ENCODE measurements at regions not wholly inside any gene's neighbourhood (a gene's known extent, or its start where the extent isn't known, plus 50 kb on each side); places are given as distances from the start of the nearest gene placed in this dataset.

DNA sequence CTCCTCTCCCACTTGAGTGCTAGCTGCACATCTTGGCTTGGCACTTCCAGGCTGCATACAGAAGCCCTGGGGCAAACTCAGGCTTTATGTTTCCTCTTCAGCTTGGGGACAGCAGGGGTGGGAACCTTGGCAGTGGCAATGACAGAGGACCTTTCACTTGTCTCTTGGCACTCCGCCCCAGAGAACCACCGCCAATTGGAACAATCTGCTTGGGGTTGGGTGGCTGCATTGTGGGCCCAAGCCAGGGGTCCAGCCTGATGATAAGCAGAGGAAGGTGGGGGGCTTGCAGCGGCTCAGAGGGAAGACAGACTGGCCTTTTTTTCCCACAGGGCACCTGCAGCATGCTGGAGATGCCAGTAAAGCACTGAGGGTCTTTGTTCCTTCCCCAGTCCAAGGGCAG, 179.0 kb upstream of the NMUR2 start:
- TF ChIP-seq, protein P1, sequence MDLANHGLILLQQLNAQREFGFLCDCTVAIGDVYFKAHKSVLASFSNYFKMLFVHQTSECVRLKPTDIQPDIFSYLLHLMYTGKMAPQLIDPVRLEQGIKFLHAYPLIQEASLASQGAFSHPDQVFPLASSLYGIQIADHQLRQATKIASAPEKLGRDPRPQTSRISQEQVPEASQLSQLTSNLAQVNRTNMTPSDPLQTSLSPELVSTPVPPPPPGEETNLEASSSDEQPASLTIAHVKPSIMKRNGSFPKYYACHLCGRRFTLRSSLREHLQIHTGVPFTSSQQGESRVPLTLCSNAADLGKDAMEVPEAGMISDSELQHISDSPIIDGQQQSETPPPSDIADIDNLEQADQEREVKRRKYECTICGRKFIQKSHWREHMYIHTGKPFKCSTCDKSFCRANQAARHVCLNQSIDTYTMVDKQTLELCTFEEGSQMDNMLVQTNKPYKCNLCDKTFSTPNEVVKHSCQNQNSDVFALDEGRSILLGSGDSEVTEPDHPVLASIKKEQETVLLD (CRISPR knock-in tag; IDR thresholded peaks at IDR 0.05; ENCODE audit: low read depth), result no peak
- no peak for TF ChIP-seq ZFAT (CRISPR knock-in tag; conservative IDR thresholded peaks at IDR 0.05)
- TF ChIP-seq ETV6 (CRISPR knock-in tag; conservative IDR thresholded peaks at IDR 0.05), result no peak
- no peak for TF ChIP-seq KAT2B (IDR thresholded peaks at IDR 0.05; ENCODE audit: borderline replicate concordance, low read depth, low read length)
- TF ChIP-seq, protein P2, sequence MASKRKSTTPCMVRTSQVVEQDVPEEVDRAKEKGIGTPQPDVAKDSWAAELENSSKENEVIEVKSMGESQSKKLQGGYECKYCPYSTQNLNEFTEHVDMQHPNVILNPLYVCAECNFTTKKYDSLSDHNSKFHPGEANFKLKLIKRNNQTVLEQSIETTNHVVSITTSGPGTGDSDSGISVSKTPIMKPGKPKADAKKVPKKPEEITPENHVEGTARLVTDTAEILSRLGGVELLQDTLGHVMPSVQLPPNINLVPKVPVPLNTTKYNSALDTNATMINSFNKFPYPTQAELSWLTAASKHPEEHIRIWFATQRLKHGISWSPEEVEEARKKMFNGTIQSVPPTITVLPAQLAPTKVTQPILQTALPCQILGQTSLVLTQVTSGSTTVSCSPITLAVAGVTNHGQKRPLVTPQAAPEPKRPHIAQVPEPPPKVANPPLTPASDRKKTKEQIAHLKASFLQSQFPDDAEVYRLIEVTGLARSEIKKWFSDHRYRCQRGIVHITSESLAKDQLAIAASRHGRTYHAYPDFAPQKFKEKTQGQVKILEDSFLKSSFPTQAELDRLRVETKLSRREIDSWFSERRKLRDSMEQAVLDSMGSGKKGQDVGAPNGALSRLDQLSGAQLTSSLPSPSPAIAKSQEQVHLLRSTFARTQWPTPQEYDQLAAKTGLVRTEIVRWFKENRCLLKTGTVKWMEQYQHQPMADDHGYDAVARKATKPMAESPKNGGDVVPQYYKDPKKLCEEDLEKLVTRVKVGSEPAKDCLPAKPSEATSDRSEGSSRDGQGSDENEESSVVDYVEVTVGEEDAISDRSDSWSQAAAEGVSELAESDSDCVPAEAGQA (IDR thresholded peaks at IDR 0.05; ENCODE audit: low read depth), result no peak
- TF ChIP-seq, protein P2 (CRISPR knock-in tag; IDR thresholded peaks at IDR 0.05; ENCODE audit: borderline replicate concordance), result no peak
- intact Hi-C loops (cut with micrococcal nuclease; ENCODE audit: unreplicated experiment), result no loop called here
- no peak overlapping the region for H3K9ac ChIP-seq (ENCODE audit: insufficient read depth, low read depth, low read length)
- H3K27ac ChIP-seq (ENCODE audit: extremely low read length, insufficient read depth, low read length), result no peak overlapping the region
- no peaks in the 10 kb centered on the region for H3K27me3 ChIP-seq (ENCODE audit: control insufficient read depth in 1 of 2, insufficient read depth in 2 of 2, low read length in 2 of 2)
- H4K20me1 ChIP-seq (ENCODE audit: insufficient read depth, low read length), result no peaks in the 10 kb centered on the region
- ATAC-seq (no peak), DNase-seq (ENCODE audit: low spot score) (no peak), FAIRE-seq (no peak)
- POLR2A ChIA-PET, result no interaction called here
- no peak overlapping the region for H3K4me2 ChIP-seq (ENCODE audit: low read depth, low read length)
- no peaks in the 10 kb centered on the region for H3K79me2 ChIP-seq (ENCODE audit: insufficient read depth, low read length)
- H3K4me1 ChIP-seq (ENCODE audit: insufficient read depth, low read length), result no peaks in the 10 kb centered on the region
- no peak overlapping the region for H3K4me3 ChIP-seq (replicated peaks in 1 of 3; ENCODE audit: insufficient read depth in 1 of 3, low read depth in 2 of 3, low read length in 3 of 3)
- BruUV-seq (replicated peaks), result no TSS peak
- no peaks in the 10 kb centered on the region for H3K36me3 ChIP-seq (replicated peaks in 1 of 2; ENCODE audit: control insufficient read depth in 1 of 2, insufficient read depth in 2 of 2, low read length in 2 of 2)
- 0% methylated on average over 1 of the region's 3 CpGs for WGBS (ENCODE audit: low lambda C conversion rate)
- H2AFZ ChIP-seq (ENCODE audit: low read length), result no peak overlapping the region
- CTCF ChIA-PET (ENCODE audit: low intra/inter-chr PET ratio, low total read pairs), result no interaction called here
- in situ Hi-C loops (cut with HindIII; ENCODE audit: extremely low pct_ligation_motif_present, low pct_unique_long_range_greater_than_20kb), result no loop called here
- H3K9me3 ChIP-seq (ENCODE audit: low read length), result peaks cover 62% of the 10 kb centered on the region
